GM19025 (cell line): ENCODE measurements at regions not wholly inside any gene's neighbourhood (a gene's known extent, or its start where the extent isn't known, plus 50 kb on each side); places are given as distances from the start of the nearest gene placed in this dataset.
"Not testable (repeated sequence)": the region's sequence is repeated elsewhere in the genome, so short reads cannot be mapped to it uniquely, and the experiment has no call there.

Source experiments
- ATAC-seq: cut with Tn5 transposase; IDR thresholded peaks from one replicate; pipeline ENCODE4 v1.9.1; 2021; ENCODE audit warnings: mild to moderate bottlenecking, low read depth, moderate library complexity; ENCODE audit not compliant: unreplicated experiment

GRCh38 chr6:27095914-27096313 is 151.6 kb upstream of the PRSS16 start:
- ATAC-seq = no peak

GRCh38 chr6:27096834-27097511 is 150.5 kb upstream of the PRSS16 start:
- ATAC-seq = no peak

- no peak for ATAC-seq
These were observed 148.5 kb upstream of the PRSS16 start for GRCh38 chr6:27098956-27099355.

- ATAC-seq = no peak
These were observed 146.6 kb upstream of the PRSS16 start for GRCh38 chr6:27100921-27101320.

GRCh38 chr6:27101824-27102223 is 145.7 kb upstream of the PRSS16 start:
- no peak for ATAC-seq

- no peak for ATAC-seq
These were observed 141.1 kb upstream of the PRSS16 start for GRCh38 chr6:27106382-27106781.

- no peak for ATAC-seq
These were observed 135.8 kb upstream of the PRSS16 start for GRCh38 chr6:27111743-27112142.

- ATAC-seq = no peak
These were observed 134.5 kb upstream of the PRSS16 start for GRCh38 chr6:27112974-27113373.

GRCh38 chr6:27119329-27119728 is 128.2 kb upstream of the PRSS16 start:
- no peak for ATAC-seq

- ATAC-seq = no peak
These were observed 127.7 kb upstream of the PRSS16 start for GRCh38 chr6:27119761-27120160.

- ATAC-seq = no peak
These were observed 125.9 kb upstream of the PRSS16 start for GRCh38 chr6:27121640-27122039.

- no peak for ATAC-seq
These were observed 123.2 kb upstream of the PRSS16 start for GRCh38 chr6:27124252-27124657.

- no peak for ATAC-seq
These were observed 121.3 kb upstream of the PRSS16 start for GRCh38 chr6:27126046-27126814.

- ATAC-seq = peak; percentile 61
These were observed 120.5 kb upstream of the PRSS16 start for GRCh38 chr6:27126815-27127537.

GRCh38 chr6:27127874-27128273 is 119.6 kb upstream of the PRSS16 start:
- not testable (repeated sequence) for ATAC-seq

- no peak for ATAC-seq
These were observed 119.0 kb upstream of the PRSS16 start for GRCh38 chr6:27128311-27129094.

GRCh38 chr6:27129095-27129815 is 118.2 kb upstream of the PRSS16 start:
- no peak for ATAC-seq

- ATAC-seq = no peak
These were observed 117.6 kb upstream of the PRSS16 start for GRCh38 chr6:27129917-27130316.

GRCh38 chr6:27130668-27131428 is 116.7 kb upstream of the PRSS16 start:
- ATAC-seq = no peak

GRCh38 chr6:27132282-27132531 is 115.3 kb upstream of the PRSS16 start:
- peak; percentile 0 for ATAC-seq
